Glomerular visceral epithelial cell (primary cell): ENCODE measurements at regions not wholly inside any gene's neighbourhood (a gene's known extent, or its start where the extent isn't known, plus 50 kb on each side); places are given as distances from the start of the nearest gene placed in this dataset.

Experiments used
- DNase-seq: peaks from one replicate; pipeline ENCODE4 v3.0.0-alpha.2; 2016; ENCODE audit errors: extremely low spot score

- DNase-seq = no peak
These were observed 183.5 kb downstream of the NUAK1 start for GRCh38 chr12:105954951-105955931.

GRCh38 chr12:105955976-105956375 is 182.8 kb downstream of the NUAK1 start:
- no peak for DNase-seq

GRCh38 chr12:105956662-105957457 is 181.9 kb downstream of the NUAK1 start:
- no peak for DNase-seq

- DNase-seq = peak; percentile 47
These were observed 178.3 kb downstream of the NUAK1 start for GRCh38 chr12:105960319-105961083.

- DNase-seq = no peak
These were observed 176.7 kb downstream of the NUAK1 start for GRCh38 chr12:105961821-105962671.

GRCh38 chr12:105967038-105967776 is 171.5 kb downstream of the NUAK1 start:
- DNase-seq = no peak

- no peak for DNase-seq
These were observed 170.7 kb downstream of the NUAK1 start for GRCh38 chr12:105968025-105968424.

GRCh38 chr12:105970885-105971284 is 167.9 kb downstream of the NUAK1 start:
- DNase-seq = no peak

GRCh38 chr12:105974738-105975137 is 164.0 kb downstream of the NUAK1 start:
- no peak for DNase-seq

GRCh38 chr12:105975351-105975750 is 163.4 kb downstream of the NUAK1 start:
- DNase-seq = no peak

- no peak for DNase-seq
These were observed 161.5 kb downstream of the NUAK1 start for GRCh38 chr12:105977236-105977635.

- DNase-seq = peak; percentile 49
These were observed 161.1 kb downstream of the NUAK1 start for GRCh38 chr12:105977652-105978051.

- no peak for DNase-seq
These were observed 160.5 kb downstream of the NUAK1 start for GRCh38 chr12:105978276-105978675.

GRCh38 chr12:105978686-105979085 is 160.1 kb downstream of the NUAK1 start:
- DNase-seq = no peak

- no peak for DNase-seq
These were observed 158.7 kb downstream of the NUAK1 start for GRCh38 chr12:105980085-105980484.

- no peak for DNase-seq
These were observed 158.2 kb downstream of the NUAK1 start for GRCh38 chr12:105980533-105980932.

GRCh38 chr12:105982022-105982421 is 156.7 kb downstream of the NUAK1 start:
- no peak for DNase-seq

GRCh38 chr12:105983622-105984320 is 155.0 kb downstream of the NUAK1 start:
- DNase-seq = peak; percentile 84

GRCh38 chr12:105985383-105985782 is 153.4 kb downstream of the NUAK1 start:
- no peak for DNase-seq
